GM12875 (cell line): ENCODE measurements at regions not wholly inside any gene's neighbourhood (a gene's known extent, or its start where the extent isn't known, plus 50 kb on each side); places are given as distances from the start of the nearest gene placed in this dataset.

Experiments used
- H3K4me3 ChIP-seq: one replicate; pipeline ENCODE4 v1.5.1; 2011; ENCODE audit warnings: low read depth, low read length, control low read depth
- TF ChIP-seq, protein P1 (sequence below): IDR thresholded peaks from 2 replicates; pipeline ENCODE4 v1.5.1; 2011; ENCODE audit warnings: low read depth, mild to moderate bottlenecking, control low read depth, inconsistent platforms, low read length, moderate library complexity, borderline replicate concordance; ENCODE audit not compliant: insufficient read depth

DNA sequence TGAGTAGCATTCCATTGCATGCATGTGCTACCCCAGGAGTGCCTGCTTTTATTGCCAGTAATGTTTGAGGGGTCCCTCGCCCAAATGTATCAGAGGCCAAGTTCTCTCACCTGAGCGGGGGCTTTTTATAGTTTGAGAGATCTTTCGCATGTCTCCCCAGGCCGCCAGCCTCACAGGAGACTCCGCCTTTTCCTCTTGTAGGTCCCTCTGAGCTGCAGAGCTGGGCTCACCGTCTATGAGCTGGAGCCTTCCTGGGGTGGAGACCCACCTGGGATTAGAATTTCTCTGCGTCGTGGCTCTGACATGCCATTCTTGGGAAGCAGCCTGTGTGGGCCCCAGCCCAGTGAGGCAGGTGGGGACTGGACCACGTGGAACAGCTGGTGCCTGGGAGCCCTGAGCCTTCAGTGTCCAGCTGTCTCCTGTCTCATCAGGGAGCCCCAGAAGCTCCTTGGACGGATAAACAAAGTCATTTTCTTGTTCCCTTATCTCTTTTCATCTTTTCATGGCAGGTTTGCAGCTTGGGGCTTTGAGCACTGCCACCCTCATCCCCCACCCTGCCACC is 261.7 kb upstream of the CRY1 start:
- no peak overlapping the region for H3K4me3 ChIP-seq
- TF ChIP-seq, protein P1, sequence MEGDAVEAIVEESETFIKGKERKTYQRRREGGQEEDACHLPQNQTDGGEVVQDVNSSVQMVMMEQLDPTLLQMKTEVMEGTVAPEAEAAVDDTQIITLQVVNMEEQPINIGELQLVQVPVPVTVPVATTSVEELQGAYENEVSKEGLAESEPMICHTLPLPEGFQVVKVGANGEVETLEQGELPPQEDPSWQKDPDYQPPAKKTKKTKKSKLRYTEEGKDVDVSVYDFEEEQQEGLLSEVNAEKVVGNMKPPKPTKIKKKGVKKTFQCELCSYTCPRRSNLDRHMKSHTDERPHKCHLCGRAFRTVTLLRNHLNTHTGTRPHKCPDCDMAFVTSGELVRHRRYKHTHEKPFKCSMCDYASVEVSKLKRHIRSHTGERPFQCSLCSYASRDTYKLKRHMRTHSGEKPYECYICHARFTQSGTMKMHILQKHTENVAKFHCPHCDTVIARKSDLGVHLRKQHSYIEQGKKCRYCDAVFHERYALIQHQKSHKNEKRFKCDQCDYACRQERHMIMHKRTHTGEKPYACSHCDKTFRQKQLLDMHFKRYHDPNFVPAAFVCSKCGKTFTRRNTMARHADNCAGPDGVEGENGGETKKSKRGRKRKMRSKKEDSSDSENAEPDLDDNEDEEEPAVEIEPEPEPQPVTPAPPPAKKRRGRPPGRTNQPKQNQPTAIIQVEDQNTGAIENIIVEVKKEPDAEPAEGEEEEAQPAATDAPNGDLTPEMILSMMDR = no peak

DNA sequence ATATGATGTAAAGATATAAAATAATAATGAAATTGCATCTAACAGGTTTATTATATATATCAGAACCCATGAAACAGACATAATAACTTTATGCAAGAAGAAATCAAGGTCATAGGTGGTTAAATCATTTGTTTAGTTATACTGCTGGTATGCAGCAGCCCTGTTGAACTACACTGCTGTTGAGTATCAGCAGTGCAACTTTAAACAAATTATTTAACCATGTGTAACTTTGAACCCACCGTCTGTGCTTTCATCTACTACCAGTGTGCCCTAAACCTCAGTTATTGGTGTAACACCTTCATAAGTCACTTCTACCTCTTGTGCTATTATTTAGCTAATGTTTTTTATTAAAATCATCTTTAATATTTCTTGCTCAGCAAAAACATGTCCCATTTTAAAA is 262.3 kb upstream of the CRY1 start:
- TF ChIP-seq, protein P1 = no peak
- no peak overlapping the region for H3K4me3 ChIP-seq

DNA sequence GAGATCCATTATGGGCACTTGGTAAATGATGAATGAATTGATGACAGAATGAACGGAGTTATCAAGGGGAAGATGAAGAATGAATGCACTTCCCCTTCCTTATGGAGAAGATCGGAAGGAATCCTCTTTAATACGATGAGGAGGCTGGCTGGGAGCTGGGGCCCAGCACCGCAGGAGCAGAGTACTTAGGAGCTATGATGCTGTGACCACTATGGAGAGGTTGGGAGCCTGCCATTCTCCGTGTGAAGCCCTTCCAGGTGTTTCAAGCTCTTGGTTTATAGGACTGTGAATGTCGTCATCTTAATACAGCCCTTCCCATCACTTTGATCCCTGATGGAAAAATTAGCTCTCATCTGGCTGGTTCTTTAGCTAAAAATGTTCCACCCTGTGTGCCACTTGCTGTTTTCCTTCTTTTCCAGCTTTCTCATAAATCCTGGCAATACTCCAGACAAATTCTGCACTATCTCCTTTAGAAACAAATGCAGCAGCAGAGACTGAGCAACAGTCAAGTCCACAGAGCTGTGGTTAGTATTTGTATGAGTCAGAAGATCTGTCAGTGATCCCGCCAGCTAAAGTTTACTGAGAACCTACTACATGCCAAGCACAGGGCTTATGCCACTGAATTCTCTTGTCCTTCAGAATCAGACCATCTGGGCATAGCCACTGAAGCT is 263.1 kb upstream of the CRY1 start:
- H3K4me3 ChIP-seq = no peak overlapping the region

DNA sequence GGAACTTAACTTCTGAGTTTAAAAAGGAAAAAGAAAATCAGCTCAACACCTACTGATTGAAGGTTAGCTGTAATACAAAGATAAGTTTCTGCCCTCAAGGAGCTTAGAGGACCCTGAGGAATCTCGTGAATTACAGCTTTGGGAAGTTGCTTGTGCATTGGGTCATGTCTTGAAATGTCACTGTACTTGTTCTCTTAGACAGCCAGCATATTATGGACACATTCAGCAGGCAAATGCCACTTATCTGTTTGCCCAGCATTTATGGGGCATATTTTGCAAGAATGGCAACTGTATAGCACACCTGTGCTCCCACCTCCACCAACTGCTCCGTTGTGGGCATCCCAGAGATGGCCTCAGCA is 263.6 kb upstream of the CRY1 start:
- no peak overlapping the region for H3K4me3 ChIP-seq
- TF ChIP-seq, protein P1 = no peak

More for the DNA sequence above, 263.1 kb upstream of the CRY1 start:
- TF ChIP-seq, protein P1 = no peak

DNA sequence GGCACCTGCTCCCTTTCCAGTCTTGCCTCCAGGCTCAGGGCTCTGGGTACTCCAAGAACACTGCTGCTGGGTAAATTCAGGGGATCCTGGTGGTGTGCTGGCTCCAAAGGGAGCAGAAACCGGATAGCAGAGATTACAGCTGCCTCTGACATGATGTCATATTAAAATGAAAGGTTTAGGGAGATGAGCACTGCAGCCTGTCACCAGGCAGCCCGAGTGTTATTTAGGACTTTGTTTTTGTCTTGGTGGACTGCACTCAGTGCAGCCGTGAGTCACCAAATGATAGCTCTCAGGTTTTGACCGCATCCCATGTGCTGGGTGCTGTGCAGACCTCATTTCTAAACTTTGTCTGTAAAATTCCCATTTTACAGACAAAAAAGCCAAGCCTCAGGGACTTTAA is 266.0 kb upstream of the CRY1 start:
- TF ChIP-seq, protein P1 = no peak
- no peak overlapping the region for H3K4me3 ChIP-seq

DNA sequence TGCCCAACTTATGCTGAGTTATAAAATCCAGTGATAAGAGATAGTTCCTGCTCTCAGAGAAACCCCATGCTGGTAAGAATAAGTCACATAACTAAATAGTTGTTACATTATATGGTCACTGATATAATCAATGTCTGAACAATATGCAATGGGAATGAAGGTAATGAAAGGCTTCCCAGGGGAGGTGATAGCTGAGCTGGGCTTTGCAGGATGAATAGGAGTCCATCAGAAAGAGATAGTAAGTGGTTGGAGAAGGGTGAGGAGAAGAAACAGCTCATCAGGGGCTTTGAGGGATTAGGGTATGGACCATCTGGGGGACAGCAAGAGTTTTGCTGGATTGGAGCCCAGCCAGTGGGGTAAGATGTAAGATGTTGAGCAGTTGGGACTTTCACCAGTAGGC is 266.7 kb upstream of the CRY1 start:
- no peak overlapping the region for H3K4me3 ChIP-seq
- TF ChIP-seq, protein P1 = no peak

DNA sequence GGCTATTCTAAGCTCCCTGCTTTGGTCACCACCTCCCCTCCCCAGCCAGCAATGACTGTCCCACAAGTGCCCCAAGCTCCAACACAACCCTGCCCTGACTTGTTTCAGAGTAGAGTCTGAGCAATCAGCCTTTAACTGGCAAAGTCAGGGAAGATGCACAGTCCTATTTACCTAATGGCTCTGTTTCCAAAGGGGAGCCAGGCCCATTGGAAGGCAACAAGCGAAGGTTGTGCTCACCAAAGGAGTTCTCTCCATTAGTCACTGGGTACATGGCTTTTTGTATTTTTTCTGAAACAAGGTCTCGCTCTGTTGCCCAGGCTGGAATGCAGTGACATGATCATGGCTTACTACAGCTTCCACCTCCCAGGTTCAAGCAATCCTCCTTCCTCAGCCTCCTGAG is 267.1 kb upstream of the CRY1 start:
- no peak overlapping the region for H3K4me3 ChIP-seq
- TF ChIP-seq, protein P1 = no peak
